Pancreas (tissue), 10 donors: ENCODE measurements at regions not wholly inside any gene's neighbourhood (a gene's known extent, or its start where the extent isn't known, plus 50 kb on each side); places are given as distances from the start of the nearest gene placed in this dataset.

Experiments
- ATAC-seq, 4 donors: fragments of 200-7000 bp; cut with Tn5 transposase; one replicate each; pipeline versions ENCODE4 v1.8.0 to v1.9.1; 2020; ENCODE audit warnings: mild to moderate bottlenecking in 4 of 4, moderate library complexity in 4 of 4
- DNase-seq, 6 donors: peaks; one replicate each; pipeline ENCODE4 v3.0.0-alpha.2; 2020
- FAIRE-seq: peaks from 2 replicates; lab custom pipeline; 2012; peaks lifted over from hg19 to GRCh38; lab: Jason Lieb, UNC
- H3K27ac ChIP-seq, 4 donors: fragments of 200-600 bp; sonication (generic); 1 replicate in 3 of 4; 2 replicates in 1 of 4; pipeline versions ENCODE4 v1.5.0 to v1.8.0; 2020
- H3K27me3 ChIP-seq, 4 donors: fragments of 200-600 bp; one replicate each; pipeline ENCODE4 v1.8.0; 2021
- H3K36me3 ChIP-seq, 3 donors: fragments of 200-600 bp; sonication (generic) in 1 of 3; one replicate each; pipeline versions ENCODE4 v1.5.0 to v1.8.0; 2020 to 2021
- H3K4me1 ChIP-seq, 3 donors: fragments of 200-600 bp; one replicate each; pipeline ENCODE4 v1.8.0; 2021
- H3K4me3 ChIP-seq, 4 donors: fragments of 200-600 bp; sonication (generic) in 2 of 4; one replicate each; pipeline versions ENCODE4 v1.5.0 to v1.8.0; 2020 to 2021
- H3K9me3 ChIP-seq, 4 donors: fragments of 200-600 bp; one replicate each; pipeline ENCODE4 v1.8.0; 2021
- CTCF ChIP-seq, 4 donors: fragments of 200-600 bp; sonication (generic) in 3 of 4; IDR thresholded peaks; one replicate each; pipeline versions ENCODE4 v1.5.0 to v1.8.0; 2021; ENCODE audit warnings: antibody characterized with exemption in 4 of 4
- WGBS, 2 donors: extraction: QIAGEN DNeasy Blood & Tissue Kit; methylation state at CpG; one replicate each; pipeline ENCODE4 v1.1.7; 2013; 5-methylcytosine and 5-hydroxymethylcytosine counted together
- intact Hi-C, 3 donors: fragments of 100-400 bp; cut with DNase I; formaldehyde crosslinking; loops; one replicate each; pipeline versions ENCODE4 v1.11.1 to v1.14.2; 2022
- donor health status: healthy with polysubstance abuse.
- donor health status: DM: no; HTN: no; CAD: no; lungs with moderate emphysema.
- donor health status: DM: no; HTN: no; CAD: no.
- donor health status: control.
- donor health status: control.
- donor health status: Bipolar disorder and iron deficiency.
- donor health status: DM: yes; HTN: yes; CAD: no.
- donor health status: DM: no; HTN: no; CAD: no.
- donor health status: DM: no; HTN: no; CAD: no.
- donor health status: DM: yes; HTN: yes; CAD: no.

- Histone ChIP-seq H3K27ac (peak overlapping the region in 1 of 4 donors; percentile 41), H3K9me3 (no peaks in the 10 kb centered on the region), H3K36me3 (no peaks in the 10 kb centered on the region), H3K4me1 (no peaks in the 10 kb centered on the region), H3K27me3 (no peaks in the 10 kb centered on the region), H3K4me3 (no peak overlapping the region)
- DNase-seq (no peak), ATAC-seq (peak in 3 of 4 donors; percentile 56 to 61 (median 58)), FAIRE-seq (no peak)
- intact Hi-C loops: no loop called here
- 74% methylated on average over 9 of the region's 9 CpGs for WGBS, 2 donors
- no peak for TF ChIP-seq CTCF (IDR thresholded peaks at IDR 0.05)
Observed at GRCh38 chr11:8832571-8833260, 78.3 kb upstream of the AKIP1 start.

- no peaks in the 10 kb centered on the region for H3K36me3 ChIP-seq
- intact Hi-C loops: no loop called here
- no peak for TF ChIP-seq CTCF (IDR thresholded peaks at IDR 0.05)
- ATAC-seq: peak in 2 of 4 donors; percentile 31 to 60
- FAIRE-seq: no peak
- peaks cover 0 to 7% (median 0%) of the 10 kb centered on the region in 3 donors for H3K4me1 ChIP-seq
- no peak for DNase-seq
- no peaks in the 10 kb centered on the region for H3K9me3 ChIP-seq
- H3K4me3 ChIP-seq: no peak overlapping the region
- 65 to 80% methylated on average over 4 of the region's 4 CpGs for WGBS, 2 donors
- peak overlapping the region in 1 of 4 donors; percentile 23 for H3K27ac ChIP-seq
- no peaks in the 10 kb centered on the region for H3K27me3 ChIP-seq
Observed at GRCh38 chr11:8833568-8834315, 77.2 kb upstream of the AKIP1 start.

GRCh38 chr11:8834379-8834778, 76.6 kb upstream of the AKIP1 start:
- 88 to 91% methylated on average over 5 of the region's 5 CpGs for WGBS, 2 donors
- no peak overlapping the region for H3K4me3 ChIP-seq
- ATAC-seq: no peak
- no peak for FAIRE-seq
- H3K4me1 ChIP-seq: peaks cover 0 to 13% (median 2%) of the 10 kb centered on the region in 3 donors
- H3K27ac ChIP-seq: no peak overlapping the region
- DNase-seq: no peak
- intact Hi-C loops: no loop called here
- no peaks in the 10 kb centered on the region for H3K36me3 ChIP-seq
- H3K9me3 ChIP-seq: no peaks in the 10 kb centered on the region
- no peaks in the 10 kb centered on the region for H3K27me3 ChIP-seq
- no peak for TF ChIP-seq CTCF (IDR thresholded peaks at IDR 0.05)

- ATAC-seq: no peak
Observed at GRCh38 chr11:8838248-8838647, 72.7 kb upstream of the AKIP1 start.

More at GRCh38 chr11:8838248-8838647, 72.7 kb upstream of the AKIP1 start:
- DNase-seq (no peak), FAIRE-seq (no peak)
- Histone ChIP-seq H3K4me3 (no peak overlapping the region), H3K27ac (peak overlapping the region in 2 of 4 donors; percentile 81 to 86), H3K9me3 (no peaks in the 10 kb centered on the region), H3K4me1 (peaks cover 0 to 25% (median 17%) of the 10 kb centered on the region in 3 donors), H3K27me3 (no peaks in the 10 kb centered on the region), H3K36me3 (no peaks in the 10 kb centered on the region)
- intact Hi-C loops: no loop called here
- TF ChIP-seq CTCF (IDR thresholded peaks at IDR 0.05): no peak
- 71 to 74% methylated on average over 7 of the region's 7 CpGs for WGBS, 2 donors
